GM12865 (cell line): ENCODE measurements at regions not wholly inside any gene's neighbourhood (a gene's known extent, or its start where the extent isn't known, plus 50 kb on each side); places are given as distances from the start of the nearest gene placed in this dataset.

ENCODE experiments used
- DNase-seq: peaks from one replicate; pipeline ENCODE4 v3.0.0; 2010; ENCODE audit warnings: low read depth
- H3K4me3 ChIP-seq: 2 replicates; pipeline ENCODE4 v1.5.1; 2011; ENCODE audit warnings: mild to moderate bottlenecking, low read depth, low read length, control low read depth
- TF ChIP-seq, protein P1 (sequence below): IDR thresholded peaks from 2 replicates; pipeline ENCODE4 v1.5.1; 2011; ENCODE audit warnings: low read length, control low read depth, low read depth, inconsistent platforms; ENCODE audit not compliant: insufficient read depth; ENCODE audit errors: missing control alignments

DNA sequence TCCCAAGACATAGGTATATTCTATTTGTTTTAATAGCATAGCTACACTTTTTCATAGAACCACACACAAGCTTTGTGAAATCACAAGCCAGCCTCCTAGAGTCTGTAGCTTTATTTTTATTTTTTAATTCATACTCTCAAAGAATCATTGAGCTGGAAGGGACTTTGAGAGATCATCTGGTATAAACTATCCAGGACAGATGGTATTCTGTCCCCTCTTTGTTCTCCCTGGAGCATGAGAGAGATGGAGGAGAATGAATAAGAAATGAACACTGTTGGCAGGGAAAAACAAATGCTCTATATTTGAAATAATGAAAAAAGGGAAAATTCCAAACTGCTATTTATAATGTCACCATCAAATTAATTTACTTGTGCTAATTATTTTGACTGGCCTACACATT, 338.7 kb upstream of the IL12A start:
- H3K4me3 ChIP-seq = no peak overlapping the region
- TF ChIP-seq, protein P1, sequence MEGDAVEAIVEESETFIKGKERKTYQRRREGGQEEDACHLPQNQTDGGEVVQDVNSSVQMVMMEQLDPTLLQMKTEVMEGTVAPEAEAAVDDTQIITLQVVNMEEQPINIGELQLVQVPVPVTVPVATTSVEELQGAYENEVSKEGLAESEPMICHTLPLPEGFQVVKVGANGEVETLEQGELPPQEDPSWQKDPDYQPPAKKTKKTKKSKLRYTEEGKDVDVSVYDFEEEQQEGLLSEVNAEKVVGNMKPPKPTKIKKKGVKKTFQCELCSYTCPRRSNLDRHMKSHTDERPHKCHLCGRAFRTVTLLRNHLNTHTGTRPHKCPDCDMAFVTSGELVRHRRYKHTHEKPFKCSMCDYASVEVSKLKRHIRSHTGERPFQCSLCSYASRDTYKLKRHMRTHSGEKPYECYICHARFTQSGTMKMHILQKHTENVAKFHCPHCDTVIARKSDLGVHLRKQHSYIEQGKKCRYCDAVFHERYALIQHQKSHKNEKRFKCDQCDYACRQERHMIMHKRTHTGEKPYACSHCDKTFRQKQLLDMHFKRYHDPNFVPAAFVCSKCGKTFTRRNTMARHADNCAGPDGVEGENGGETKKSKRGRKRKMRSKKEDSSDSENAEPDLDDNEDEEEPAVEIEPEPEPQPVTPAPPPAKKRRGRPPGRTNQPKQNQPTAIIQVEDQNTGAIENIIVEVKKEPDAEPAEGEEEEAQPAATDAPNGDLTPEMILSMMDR = no peak
- DNase-seq = no peak

DNA sequence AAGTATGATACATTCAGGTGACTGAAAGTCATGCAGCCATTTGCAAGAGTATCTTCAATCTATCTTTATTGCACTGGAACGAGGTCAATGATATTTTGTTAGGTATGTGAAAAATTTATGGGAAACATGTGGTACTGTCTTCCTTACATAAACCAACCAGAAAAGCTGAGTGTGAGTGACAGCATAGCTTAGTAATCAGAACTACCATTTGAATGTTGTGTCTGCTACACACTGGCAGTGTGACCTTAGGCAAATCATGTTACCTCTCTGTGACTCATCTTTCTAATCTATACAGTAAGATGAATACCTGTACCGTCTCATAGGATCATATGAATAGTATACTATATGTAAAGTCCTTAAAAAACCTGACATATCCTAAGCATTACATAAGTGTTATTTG, 337.9 kb upstream of the IL12A start:
- no peak for DNase-seq
- TF ChIP-seq, protein P1 = no peak
- no peak overlapping the region for H3K4me3 ChIP-seq

DNA sequence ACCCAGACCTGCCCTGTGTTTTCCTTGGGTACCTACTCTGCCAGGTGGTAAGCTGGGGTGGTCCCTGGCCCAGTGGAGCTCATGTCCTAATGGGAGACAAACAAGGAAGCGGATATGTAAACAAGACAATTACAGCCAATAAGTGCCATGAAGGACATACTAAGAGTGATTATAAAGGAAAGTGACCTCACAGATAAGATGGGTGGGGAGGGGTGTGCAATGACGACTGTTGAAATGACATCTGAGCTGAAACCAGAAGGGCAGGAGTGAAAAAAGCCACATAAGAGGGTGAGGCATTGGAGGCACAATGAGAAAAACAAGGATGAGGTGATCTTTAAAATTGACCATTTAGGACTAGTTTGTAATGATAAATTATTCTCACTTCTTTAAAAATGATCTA, 336.2 kb upstream of the IL12A start:
- DNase-seq = no peak

DNA sequence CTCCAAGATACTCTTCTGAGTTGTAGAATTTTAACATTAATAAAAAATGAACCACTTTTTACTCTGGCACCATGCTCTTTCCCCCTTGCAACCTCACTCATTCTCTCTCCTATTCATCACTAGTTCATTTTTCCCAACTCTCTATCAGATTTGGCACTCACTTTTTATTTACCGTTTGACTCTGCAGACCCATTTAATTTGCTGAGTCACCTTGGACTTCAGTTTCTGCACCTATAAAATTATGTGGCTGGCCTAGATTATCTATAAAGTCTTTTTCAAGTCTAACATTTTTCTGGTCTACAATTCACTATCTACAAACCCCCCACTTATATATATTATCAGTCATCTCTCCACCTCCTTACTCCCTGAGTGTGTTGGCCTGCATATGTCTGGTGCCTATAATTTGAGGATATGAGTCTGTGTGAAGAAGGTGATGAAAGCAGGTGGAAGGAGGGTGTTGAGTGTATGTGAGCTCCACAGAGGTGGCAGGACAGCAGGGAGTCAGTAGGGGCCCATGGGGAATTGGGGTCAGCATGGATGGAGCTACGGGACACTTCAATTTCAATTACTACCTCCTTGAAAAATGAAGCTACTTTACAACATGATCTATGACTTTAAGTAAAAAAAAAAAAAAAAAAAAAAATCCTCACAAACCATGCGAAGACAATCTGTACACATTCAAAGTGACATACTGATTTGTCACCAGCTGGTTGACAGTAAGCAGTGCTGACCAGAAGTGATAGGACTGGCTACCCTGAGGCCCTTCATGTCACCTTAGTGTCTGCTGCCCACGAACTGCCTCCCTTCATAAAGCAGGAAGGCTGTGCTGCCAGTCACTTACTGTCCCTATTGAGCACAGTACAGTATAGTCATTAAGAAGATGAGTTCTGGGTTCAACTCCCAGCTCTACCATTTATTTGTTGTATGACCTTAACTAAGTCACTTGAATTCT, 334.2 kb upstream of the IL12A start:
- DNase-seq = no peak
- TF ChIP-seq, protein P1 = no peak
- H3K4me3 ChIP-seq = no peak overlapping the region

More for the DNA sequence above, 336.2 kb upstream of the IL12A start:
- H3K4me3 ChIP-seq = no peak overlapping the region
- TF ChIP-seq, protein P1 = no peak

DNA sequence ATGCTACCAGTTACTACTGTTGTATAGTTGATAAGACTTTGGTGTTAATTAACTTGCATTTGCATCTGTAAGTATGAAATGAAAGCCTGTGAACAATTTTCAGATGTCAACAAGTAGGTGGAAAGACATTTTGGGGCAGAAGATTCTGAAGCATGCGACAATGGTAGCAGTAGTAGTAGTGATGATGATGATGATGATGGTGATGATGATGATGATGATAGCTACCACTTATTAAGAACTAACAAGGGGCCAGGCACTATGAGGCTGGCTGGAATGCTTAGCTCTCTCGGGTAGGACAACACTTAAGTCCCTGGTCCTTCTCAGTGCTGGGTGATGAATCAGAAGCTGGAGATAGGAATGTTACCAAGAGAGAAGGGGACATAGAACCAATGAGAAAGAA, 333.4 kb upstream of the IL12A start:
- no peak for DNase-seq
- H3K4me3 ChIP-seq = no peak overlapping the region
- TF ChIP-seq, protein P1 = no peak

DNA sequence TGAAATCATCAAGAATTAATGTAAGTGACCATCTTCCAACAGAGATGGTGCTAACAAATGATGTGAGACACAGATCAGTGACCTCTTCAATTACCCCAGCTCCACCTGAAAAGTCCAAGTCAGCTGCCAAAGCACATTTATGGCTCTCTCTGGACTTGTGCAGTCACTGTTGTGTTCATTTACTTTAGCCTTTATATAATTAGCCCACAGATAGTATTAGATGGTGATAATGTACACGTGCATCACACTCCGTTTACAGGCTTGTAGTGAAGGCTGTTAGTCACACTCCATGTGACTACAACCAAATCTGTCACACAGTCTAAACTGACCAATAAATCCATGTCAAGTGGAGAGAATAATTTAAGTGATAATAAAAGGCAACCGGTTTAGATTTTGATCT, 331.5 kb upstream of the IL12A start:
- no peak overlapping the region for H3K4me3 ChIP-seq
- no peak for DNase-seq
- TF ChIP-seq, protein P1 = no peak
